ENCODE measurements at regions not wholly inside any gene's neighbourhood (a gene's known extent, or its start where the extent isn't known, plus 50 kb on each side); places are given as distances from the start of the nearest gene placed in this dataset.

GRCh38 chr4:154076921-154077320 is 288.0 kb upstream of the SFRP2 start:
- TF ChIP-seq CTBP1 (IDR thresholded peaks at IDR 0.05; ENCODE audit: borderline replicate concordance) = no peak
- TF ChIP-seq, protein P1, sequence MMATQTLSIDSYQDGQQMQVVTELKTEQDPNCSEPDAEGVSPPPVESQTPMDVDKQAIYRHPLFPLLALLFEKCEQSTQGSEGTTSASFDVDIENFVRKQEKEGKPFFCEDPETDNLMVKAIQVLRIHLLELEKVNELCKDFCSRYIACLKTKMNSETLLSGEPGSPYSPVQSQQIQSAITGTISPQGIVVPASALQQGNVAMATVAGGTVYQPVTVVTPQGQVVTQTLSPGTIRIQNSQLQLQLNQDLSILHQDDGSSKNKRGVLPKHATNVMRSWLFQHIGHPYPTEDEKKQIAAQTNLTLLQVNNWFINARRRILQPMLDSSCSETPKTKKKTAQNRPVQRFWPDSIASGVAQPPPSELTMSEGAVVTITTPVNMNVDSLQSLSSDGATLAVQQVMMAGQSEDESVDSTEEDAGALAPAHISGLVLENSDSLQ (IDR thresholded peaks at IDR 0.05) = 0 out of 2 replicates have a peak, but pooled peaks have one; percentile 23
- CTCF ChIA-PET = no interaction called here

DNA sequence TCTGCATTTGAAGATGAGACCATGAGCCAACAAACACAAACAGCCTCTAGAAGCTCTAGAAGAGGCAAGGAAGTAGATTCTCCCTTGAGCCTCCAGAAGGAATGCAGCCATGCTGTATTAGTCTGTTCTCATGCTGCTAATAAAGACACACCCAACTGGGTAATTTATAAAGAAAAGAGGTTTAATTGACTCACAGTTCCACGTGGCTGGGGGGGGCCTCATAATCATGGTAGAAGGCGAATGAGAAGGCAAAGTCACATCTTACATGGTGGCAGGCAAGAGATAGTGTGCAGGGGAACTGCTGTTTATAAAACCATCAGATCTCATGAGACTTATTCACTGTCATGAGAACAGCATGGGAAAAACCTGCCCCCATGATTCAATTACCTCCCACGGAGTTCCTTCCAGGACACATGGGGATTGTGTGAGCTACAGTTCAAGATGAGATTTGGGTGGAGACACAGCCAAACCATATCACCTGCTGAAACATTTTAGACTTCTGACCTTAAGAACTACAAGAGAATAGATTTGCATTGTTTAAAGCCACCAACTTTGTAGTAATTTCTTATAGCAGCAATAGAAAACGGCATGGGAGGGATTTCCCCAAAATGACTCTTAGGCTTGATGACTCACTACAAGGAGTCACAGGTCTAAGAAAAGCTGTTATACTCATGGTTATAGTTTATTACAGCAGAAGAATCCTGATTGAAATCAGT is 284.4 kb upstream of the SFRP2 start:
- no peak for TF ChIP-seq L3MBTL2 (conservative IDR thresholded peaks at IDR 0.05)
- no peak for TF ChIP-seq CTBP1 (IDR thresholded peaks at IDR 0.05; ENCODE audit: borderline replicate concordance)
- TF ChIP-seq SUZ12 (IDR thresholded peaks at IDR 0.05) = no peak
- no peak for TF ChIP-seq TARDBP (IDR thresholded peaks at IDR 0.05)
- TF ChIP-seq FOXA1 (IDR thresholded peaks at IDR 0.05) = no peak
- no peak for TF ChIP-seq FOXM1 (IDR thresholded peaks at IDR 0.05; ENCODE audit: borderline replicate concordance)
- ChIA-PET CTCF (interaction anchor here (1.7 kb wide), 1 partner anchor 23 kb away, joined by 3 read pairs; no protein-coding TSS in a partner anchor), POLR2A (no interaction called here)
- no peak for DNase-seq (ENCODE audit: extremely low spot score)

More at GRCh38 chr4:154076921-154077320, 288.0 kb upstream of the SFRP2 start:
- no peak for DNase-seq (ENCODE audit: extremely low spot score)
- POLR2A ChIA-PET = no interaction called here

GRCh38 chr4:154067786-154068185 is 278.9 kb upstream of the SFRP2 start:
- no peak for DNase-seq (ENCODE audit: extremely low spot score)
- POLR2A ChIA-PET = no interaction called here
- no peak for TF ChIP-seq HDGF (IDR thresholded peaks at IDR 0.05; ENCODE audit: borderline replicate concordance)
- no peak for TF ChIP-seq BHLHE40 (IDR thresholded peaks at IDR 0.05; ENCODE audit: borderline replicate concordance)
- TF ChIP-seq, protein P1 (IDR thresholded peaks at IDR 0.05) = no peak
- no peak for TF ChIP-seq FOXK2 (IDR thresholded peaks at IDR 0.05)
- no peak for TF ChIP-seq ZNF384 (IDR thresholded peaks at IDR 0.05)
- TF ChIP-seq L3MBTL2 (conservative IDR thresholded peaks at IDR 0.05) = no peak
- no peak for TF ChIP-seq ELF4 (IDR thresholded peaks at IDR 0.05)
- no peak for TF ChIP-seq CTBP1 (IDR thresholded peaks at IDR 0.05; ENCODE audit: borderline replicate concordance)
- no peak for TF ChIP-seq LEF1 (IDR thresholded peaks at IDR 0.05; ENCODE audit: borderline replicate concordance)
- no peak for TF ChIP-seq NFRKB (IDR thresholded peaks at IDR 0.05)
- TF ChIP-seq SP1 (IDR thresholded peaks at IDR 0.05) = no peak
- CTCF ChIA-PET = interaction anchor here (1.0 kb wide), 1 partner anchor 12 kb away, joined by 3 read pairs; no protein-coding TSS in a partner anchor

- POLR2A ChIA-PET = no interaction called here
- CTCF ChIA-PET = no interaction called here
- no peak for DNase-seq (ENCODE audit: extremely low spot score)
- TF ChIP-seq FOXA1 (IDR thresholded peaks at IDR 0.05) (no peak), FOXK2 (IDR thresholded peaks at IDR 0.05) (no peak), HDGF (IDR thresholded peaks at IDR 0.05; ENCODE audit: borderline replicate concordance) (no peak), ELF4 (IDR thresholded peaks at IDR 0.05) (no peak), L3MBTL2 (conservative IDR thresholded peaks at IDR 0.05) (no peak), TARDBP (IDR thresholded peaks at IDR 0.05) (no peak)
Observed at GRCh38 chr4:154065368-154065767, 276.5 kb upstream of the SFRP2 start.

DNA sequence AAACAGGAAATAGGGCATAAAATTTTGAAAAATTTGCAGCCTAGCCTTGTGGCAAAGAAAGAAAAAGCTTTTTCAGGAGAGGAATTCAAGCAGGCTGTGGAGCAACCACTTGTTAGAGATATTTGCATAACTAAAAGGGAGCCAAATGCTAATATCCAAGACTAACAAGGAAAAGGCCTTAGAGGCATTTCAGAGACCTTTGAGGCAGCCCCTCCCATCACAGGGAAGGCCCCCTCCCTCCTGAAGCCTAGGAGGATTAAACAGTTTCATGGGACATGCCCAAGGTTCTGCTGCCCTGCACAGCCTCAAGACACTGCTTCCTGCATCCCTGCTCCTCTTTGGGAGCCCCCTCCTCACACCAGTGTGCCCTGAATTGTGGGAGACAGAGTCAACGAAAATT is 275.4 kb upstream of the SFRP2 start:
- POLR2A ChIA-PET = no interaction called here
- no peak for DNase-seq (ENCODE audit: extremely low spot score)
- CTCF ChIA-PET = no interaction called here
- no peak for TF ChIP-seq HDGF (IDR thresholded peaks at IDR 0.05; ENCODE audit: borderline replicate concordance)

DNA sequence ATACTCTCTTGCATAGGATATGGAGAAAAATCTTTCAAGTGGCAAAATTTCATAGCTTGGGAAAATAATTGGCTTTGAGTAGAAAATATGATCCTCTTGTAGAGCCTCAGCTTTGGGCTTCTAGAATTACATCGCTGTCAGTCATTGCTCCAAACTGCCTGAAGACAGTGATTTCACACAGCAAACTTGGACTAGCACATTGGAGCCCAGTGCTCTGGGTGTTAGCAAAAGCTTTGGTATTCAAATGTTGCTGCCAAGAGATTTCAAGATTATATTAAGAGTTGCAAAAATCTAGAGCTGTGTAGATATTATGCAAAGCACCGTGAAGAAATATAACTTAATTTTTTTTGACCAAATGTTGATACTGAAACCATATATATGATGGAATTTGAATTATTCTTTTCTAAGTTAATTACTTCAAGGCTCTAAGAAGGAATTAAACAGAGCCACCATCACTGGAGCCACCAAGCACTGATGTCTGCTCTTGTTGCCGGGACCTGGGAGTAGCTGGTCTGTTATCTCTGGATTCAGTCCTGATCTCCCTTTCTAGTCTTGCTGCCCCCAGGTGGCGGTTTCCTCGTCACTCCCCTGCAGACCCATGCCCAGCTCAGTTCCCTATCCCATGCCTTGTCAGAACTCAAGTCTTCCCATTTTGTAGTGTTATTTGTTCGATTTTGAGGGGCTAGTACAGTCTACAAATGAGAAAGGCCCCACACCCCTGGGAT is 260.7 kb upstream of the SFRP2 start:
- CTCF ChIA-PET = interaction anchor here (0.8 to 1.3 kb wide), 6 partner anchors 8 to 264 kb away, joined by 3 to 9 read pairs (median 3); no protein-coding TSS in a partner anchor
- peak; percentile 51 for DNase-seq (ENCODE audit: extremely low spot score)

More for the DNA sequence above, 260.7 kb upstream of the SFRP2 start:
- no peak for TF ChIP-seq SP1 (IDR thresholded peaks at IDR 0.05)
- no peak for TF ChIP-seq NFRKB (IDR thresholded peaks at IDR 0.05)
- TF ChIP-seq FOXK2 (IDR thresholded peaks at IDR 0.05) = no peak
- no peak for TF ChIP-seq FOXM1 (IDR thresholded peaks at IDR 0.05; ENCODE audit: borderline replicate concordance)
- TF ChIP-seq TARDBP (IDR thresholded peaks at IDR 0.05) = no peak
- TF ChIP-seq, protein P1 (IDR thresholded peaks at IDR 0.05) = no peak
- TF ChIP-seq L3MBTL2 (conservative IDR thresholded peaks at IDR 0.05) = no peak
- TF ChIP-seq HDGF (IDR thresholded peaks at IDR 0.05; ENCODE audit: borderline replicate concordance) = no peak
- TF ChIP-seq SUZ12 (IDR thresholded peaks at IDR 0.05) = no peak
- TF ChIP-seq ELF4 (IDR thresholded peaks at IDR 0.05) = no peak
- TF ChIP-seq ZNF384 (IDR thresholded peaks at IDR 0.05) = no peak
- TF ChIP-seq CTBP1 (IDR thresholded peaks at IDR 0.05; ENCODE audit: borderline replicate concordance) = no peak
- TF ChIP-seq FOXA1 (IDR thresholded peaks at IDR 0.05) = no peak
- TF ChIP-seq BHLHE40 (IDR thresholded peaks at IDR 0.05; ENCODE audit: borderline replicate concordance) = no peak
- no peak for TF ChIP-seq ARNT (IDR thresholded peaks at IDR 0.05)
- TF ChIP-seq LEF1 (IDR thresholded peaks at IDR 0.05; ENCODE audit: borderline replicate concordance) = no peak
- POLR2A ChIA-PET = no interaction called here
